ENCODE measurements at regions not wholly inside any gene's neighbourhood (a gene's known extent, or its start where the extent isn't known, plus 50 kb on each side); places are given as distances from the start of the nearest gene placed in this dataset.
"Not testable (repeated sequence)": the region's sequence is repeated elsewhere in the genome, so short reads cannot be mapped to it uniquely, and the experiment has no call there.

GRCh38 chr6:102812242-102812641, 1418.7 kb downstream of the GRIK2 start:
- 60 to 67% (median 61%) methylated on average over 3 of the region's 3 CpGs for WGBS, 5 donors
- H3K36me3 ChIP-seq = no peaks in the 10 kb centered on the region

GRCh38 chr6:102808944-102809505, 1415.5 kb downstream of the GRIK2 start:
- H3K27me3 ChIP-seq; H3K36me3 ChIP-seq; H3K4me1 ChIP-seq; H3K4me3 ChIP-seq; H3K27ac ChIP-seq; intact Hi-C loops (cut with DNase I; ENCODE audit: low total_unique reads); DNase-seq: not testable (repeated sequence)
- 80 to 93% (median 83%) methylated on average over 4 to 11 of the region's 11 CpGs for WGBS, 5 donors
- peaks cover 0 to 17% (median 7%) of the 10 kb centered on the region in 4 donors for H3K9me3 ChIP-seq

More at GRCh38 chr6:102812242-102812641, 1418.7 kb downstream of the GRIK2 start:
- Histone ChIP-seq H3K27me3 (no peaks in the 10 kb centered on the region), H3K4me3 (no peak overlapping the region), H3K9me3 (peaks cover 0 to 17% (median 4%) of the 10 kb centered on the region in 4 donors), H3K4me1 (no peaks in the 10 kb centered on the region), H3K27ac (no peak overlapping the region)
- intact Hi-C loops (cut with DNase I; ENCODE audit: low total_unique reads) = no loop called here
- no peak for DNase-seq
- TF ChIP-seq POLR2A (IDR thresholded peaks at IDR 0.05) (no peak), EP300 (IDR thresholded peaks at IDR 0.05) (no peak), POLR2AphosphoS5 (IDR thresholded peaks at IDR 0.05) (no peak), CTCF (IDR thresholded peaks at IDR 0.05) (no peak)

- 58 to 78% (median 76%) methylated on average over 13 of the region's 13 CpGs for WGBS, 5 donors
- Histone ChIP-seq H3K4me3 (no peak overlapping the region), H3K36me3 (no peaks in the 10 kb centered on the region), H3K4me1 (no peaks in the 10 kb centered on the region), H3K27ac (no peak overlapping the region), H3K9me3 (no peaks in the 10 kb centered on the region), H3K27me3 (peaks cover 0 to 5% (median 0%) of the 10 kb centered on the region in 3 donors)
- no peak for DNase-seq
- intact Hi-C loops (cut with DNase I; ENCODE audit: low total_unique reads) = no loop called here
- TF ChIP-seq POLR2AphosphoS5 (IDR thresholded peaks at IDR 0.05) (no peak), EP300 (IDR thresholded peaks at IDR 0.05) (no peak), CTCF (IDR thresholded peaks at IDR 0.05) (no peak), POLR2A (IDR thresholded peaks at IDR 0.05) (no peak)
Observed at GRCh38 chr6:102799051-102799450, 1405.5 kb downstream of the GRIK2 start.

- H3K4me1 ChIP-seq = no peaks in the 10 kb centered on the region
- no peaks in the 10 kb centered on the region for H3K36me3 ChIP-seq
- TF ChIP-seq POLR2A (IDR thresholded peaks at IDR 0.05) (no peak), POLR2AphosphoS5 (IDR thresholded peaks at IDR 0.05) (no peak), CTCF (IDR thresholded peaks at IDR 0.05) (no peak), EP300 (IDR thresholded peaks at IDR 0.05) (no peak)
- peaks cover 0 to 5% (median 0%) of the 10 kb centered on the region in 3 donors for H3K27me3 ChIP-seq
- no peak overlapping the region for H3K4me3 ChIP-seq
- 11 to 30% (median 14%) methylated on average over 13 of the region's 13 CpGs for WGBS, 5 donors
- H3K27ac ChIP-seq = no peak overlapping the region
- peak in 1 of 2 donors; percentile 6 for DNase-seq
- intact Hi-C loops (cut with DNase I; ENCODE audit: low total_unique reads) = no loop called here
- no peaks in the 10 kb centered on the region for H3K9me3 ChIP-seq
Observed at GRCh38 chr6:102798636-102799035, 1405.1 kb downstream of the GRIK2 start.

- no peaks in the 10 kb centered on the region for H3K4me1 ChIP-seq
- no peak for DNase-seq
- H3K9me3 ChIP-seq = no peaks in the 10 kb centered on the region
- H3K27ac ChIP-seq = no peak overlapping the region
- intact Hi-C loops (cut with DNase I; ENCODE audit: low total_unique reads) = no loop called here
- no peaks in the 10 kb centered on the region for H3K36me3 ChIP-seq
- no peak overlapping the region for H3K4me3 ChIP-seq
- peaks cover 0 to under 1% (median 0%) of the 10 kb centered on the region in 3 donors for H3K27me3 ChIP-seq
- WGBS, 5 donors = 42 to 57% (median 52%) methylated on average over 1 of the region's 1 CpG
- no peak for TF ChIP-seq POLR2AphosphoS5 (IDR thresholded peaks at IDR 0.05)
- no peak for TF ChIP-seq EP300 (IDR thresholded peaks at IDR 0.05)
- TF ChIP-seq CTCF (IDR thresholded peaks at IDR 0.05) = no peak
- no peak for TF ChIP-seq POLR2A (IDR thresholded peaks at IDR 0.05)
Observed at GRCh38 chr6:102793752-102794151, 1400.2 kb downstream of the GRIK2 start.
